NCI-H1417 (cell line): ENCODE measurements at regions not wholly inside any gene's neighbourhood (a gene's known extent, or its start where the extent isn't known, plus 50 kb on each side); places are given as distances from the start of the nearest gene placed in this dataset.
"Not testable (repeated sequence)": the region's sequence is repeated elsewhere in the genome, so short reads cannot be mapped to it uniquely, and the experiment has no call there.

Experiments
- DNase-seq, 3 experiments: peaks; one replicate each; lab custom pipeline; 2025; lab: John Stamatoyannopoulos, UW

GRCh38 chr7:150101282-150101681 is 221.9 kb upstream of the LRRC61 start:
- DNase-seq, result not testable (repeated sequence)

DNA sequence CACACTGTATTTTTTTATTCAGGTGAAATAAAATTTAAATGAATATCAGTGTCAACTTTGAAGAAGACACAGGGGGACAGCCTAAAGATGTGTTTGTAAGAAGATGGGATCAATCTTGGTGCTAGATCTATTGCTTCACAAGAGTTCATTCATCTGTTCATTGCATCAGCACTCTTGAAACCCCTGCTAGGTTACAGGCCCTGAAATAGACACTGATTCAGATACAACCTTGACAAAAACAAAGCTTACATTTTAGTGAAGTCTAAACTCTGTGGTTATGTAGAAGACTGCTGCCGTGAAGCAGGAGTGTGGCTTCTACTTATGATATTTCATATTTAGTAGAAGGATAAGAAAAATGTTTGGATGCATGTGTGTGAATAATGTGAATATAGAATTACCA is 215.9 kb upstream of the LRRC61 start:
- not testable (repeated sequence) for DNase-seq

DNA sequence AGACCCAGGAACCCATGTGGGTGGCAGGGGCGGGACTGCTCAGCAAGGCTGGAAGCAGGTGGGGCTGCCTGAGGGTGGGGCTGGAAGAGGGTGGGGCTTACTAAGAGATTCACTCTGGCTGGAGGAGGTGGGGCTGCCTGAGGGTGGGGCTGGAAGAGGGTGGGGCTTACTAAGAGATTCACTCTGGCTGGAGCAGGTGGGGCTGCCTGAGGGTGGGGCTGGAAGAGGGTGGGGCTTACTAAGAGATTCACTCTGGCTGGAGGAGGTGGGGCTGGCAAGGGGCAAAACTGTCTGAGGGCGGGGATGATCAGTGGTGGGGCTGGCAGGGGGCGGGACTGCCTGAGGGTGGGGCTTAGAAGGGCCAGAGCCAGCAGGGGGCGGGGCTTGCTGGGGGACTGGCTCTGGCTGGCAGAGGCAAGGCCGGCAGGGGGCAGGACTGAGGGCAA is 212.8 kb upstream of the LRRC61 start:
- peak in 1 of 3 experiments; percentile 52 for DNase-seq

- DNase-seq, result not testable (repeated sequence)
Measured at GRCh38 chr7:150110882-150111281, 212.3 kb upstream of the LRRC61 start.

- DNase-seq, result not testable (repeated sequence)
Measured at GRCh38 chr7:150111373-150112139, 211.6 kb upstream of the LRRC61 start.

GRCh38 chr7:150113301-150113700 is 209.9 kb upstream of the LRRC61 start:
- DNase-seq, result not testable (repeated sequence)

DNA sequence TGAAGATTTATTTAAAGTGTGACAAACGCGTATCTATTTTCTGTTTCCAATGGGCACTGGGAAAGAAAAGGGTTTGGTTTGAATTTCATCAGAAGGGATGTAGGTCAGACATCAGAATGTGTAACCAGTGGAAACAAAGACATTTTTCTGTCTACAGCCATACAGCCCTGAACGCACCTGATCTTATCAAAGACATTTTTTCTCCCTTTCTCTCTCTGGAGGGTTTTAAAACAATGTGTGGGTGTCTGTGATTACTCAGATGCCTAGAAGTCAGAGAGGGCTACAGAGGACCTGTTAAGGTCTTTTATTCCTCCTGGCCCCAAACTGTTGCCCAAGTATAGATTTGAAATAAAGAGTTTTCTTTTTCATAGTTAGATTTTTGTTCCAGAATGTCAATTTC is 208.6 kb upstream of the LRRC61 start:
- not testable (repeated sequence) for DNase-seq

DNA sequence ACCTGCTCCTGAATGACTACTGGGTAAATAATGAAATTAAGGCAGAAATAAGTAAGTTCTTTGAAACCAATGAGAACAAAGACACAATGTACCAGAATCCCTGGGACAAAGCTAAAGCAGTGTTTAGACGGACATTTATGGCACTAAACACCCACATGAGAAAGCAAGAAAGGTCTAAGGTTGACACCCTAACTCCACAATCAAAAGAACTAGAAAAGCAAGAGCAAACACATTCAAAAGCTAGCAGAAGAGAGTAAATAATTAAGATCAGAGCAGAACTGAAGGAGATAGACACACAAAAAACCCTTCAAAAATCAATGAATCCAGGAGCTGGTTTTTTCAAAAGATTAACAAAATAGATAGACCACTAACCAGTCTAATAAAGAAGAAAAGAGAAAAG is 203.2 kb upstream of the LRRC61 start:
- not testable (repeated sequence) for DNase-seq

GRCh38 chr7:150125831-150126230 is 197.3 kb upstream of the LRRC61 start:
- peak in 2 of 3 experiments; percentile 37 to 79 for DNase-seq

- DNase-seq, result peak in 1 of 3 experiments; percentile 6
Measured at GRCh38 chr7:150134451-150134850, 188.7 kb upstream of the LRRC61 start.

DNA sequence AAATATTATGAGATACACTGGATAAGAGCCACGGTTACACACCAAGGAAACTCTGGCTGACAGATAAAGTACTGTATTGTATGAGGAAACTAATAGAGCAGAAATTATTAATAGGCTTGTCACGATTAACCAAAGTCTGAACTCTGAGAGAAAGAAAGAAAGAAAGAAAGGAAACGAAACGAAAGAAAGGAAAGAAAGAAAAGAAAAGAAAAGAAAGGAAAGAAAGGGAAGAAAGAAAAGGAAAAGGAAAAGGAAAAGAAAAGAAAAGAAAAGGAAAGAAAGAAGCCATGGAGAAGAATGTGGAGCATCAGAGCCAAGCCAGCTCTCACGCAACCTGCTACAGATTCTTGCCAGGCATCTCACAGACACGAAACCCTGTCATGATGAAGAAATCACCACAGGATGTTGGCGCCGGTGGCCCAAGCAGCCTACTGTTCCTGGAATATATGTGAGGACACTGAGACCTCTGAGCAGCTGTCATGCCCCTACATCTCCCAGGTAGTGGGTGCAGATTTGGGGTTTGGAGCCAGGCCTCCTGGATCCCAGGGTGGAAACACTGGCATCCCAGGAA is 187.4 kb upstream of the LRRC61 start:
- DNase-seq, result not testable (repeated sequence)

DNA sequence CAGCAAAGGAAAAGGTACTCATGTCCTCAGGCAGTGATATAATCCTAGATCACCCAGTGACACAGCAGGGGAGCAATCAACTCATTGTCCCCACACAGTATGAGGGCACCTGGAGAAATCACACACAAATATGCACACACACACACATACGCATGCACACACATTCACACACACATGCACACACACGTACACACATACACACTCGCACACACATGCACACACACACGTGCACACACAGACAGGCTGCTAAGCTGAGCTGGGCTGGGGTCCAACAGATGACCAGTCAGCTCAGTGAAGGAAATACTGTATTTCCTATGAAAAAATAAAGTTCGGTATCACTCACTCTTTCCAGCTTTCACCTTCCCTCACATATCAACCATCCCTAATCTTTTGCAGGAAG is 183.3 kb upstream of the LRRC61 start:
- not testable (repeated sequence) for DNase-seq

DNA sequence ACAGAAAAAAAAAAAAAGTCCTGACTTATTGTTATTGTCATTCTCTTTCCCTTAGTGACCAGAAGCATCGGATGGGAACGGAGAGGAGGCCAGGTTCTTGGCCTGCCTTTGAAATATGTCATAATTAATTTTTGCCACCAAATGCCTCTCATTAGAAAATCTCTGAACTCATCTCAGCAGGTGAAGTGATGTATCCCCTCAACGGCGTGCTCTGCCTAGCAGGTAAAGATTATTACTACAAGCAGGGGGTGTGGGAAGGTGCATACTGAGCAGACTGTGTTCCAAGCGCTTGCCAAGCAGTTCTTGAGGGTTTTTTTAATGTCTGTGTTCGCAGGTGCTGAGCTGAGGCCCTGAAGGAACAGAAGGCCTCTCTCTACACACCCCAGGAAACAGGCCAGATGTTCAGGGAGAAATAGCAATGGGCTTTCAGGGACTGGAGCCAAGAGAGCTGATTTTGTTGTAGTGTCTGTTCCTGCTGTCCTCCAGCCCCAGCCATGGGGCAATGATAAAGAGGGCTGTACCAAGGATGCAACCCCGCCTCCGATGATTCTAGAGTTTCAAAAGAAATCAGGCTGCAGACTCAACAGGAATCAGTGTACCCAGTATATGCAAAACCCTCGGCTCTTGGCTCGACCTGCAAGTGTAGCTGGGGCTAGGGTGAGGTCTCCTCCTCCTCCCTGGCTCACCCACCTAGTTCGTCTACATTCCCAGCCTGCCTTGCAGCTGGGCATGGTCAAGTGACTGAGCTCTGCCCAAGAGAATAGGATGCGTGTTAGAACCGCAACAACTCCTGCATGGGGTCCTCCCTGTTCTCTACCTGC is 181.4 kb upstream of the LRRC61 start:
- DNase-seq, result peak in 1 of 3 experiments; percentile 56

- DNase-seq, result not testable (repeated sequence)
Measured at GRCh38 chr7:150146124-150146523, 177.0 kb upstream of the LRRC61 start.

DNA sequence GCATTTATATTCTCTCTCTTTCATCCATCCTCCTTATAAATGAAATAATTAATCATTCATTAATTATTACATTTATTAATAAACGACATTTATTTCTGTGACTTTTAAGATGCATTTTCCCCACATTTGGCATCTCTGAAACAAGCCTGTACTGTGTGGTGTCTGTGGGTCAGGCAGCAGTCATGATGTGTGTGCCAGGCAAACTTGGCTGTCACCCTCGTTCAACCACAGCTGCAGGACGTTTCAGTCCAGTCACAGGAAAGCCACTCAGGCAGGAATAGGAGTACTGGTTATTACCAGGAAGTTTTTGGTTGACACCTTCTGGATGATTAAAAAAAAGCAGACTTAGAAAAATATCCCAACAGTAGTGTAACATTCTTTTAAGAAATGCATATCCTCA is 175.6 kb upstream of the LRRC61 start:
- DNase-seq, result not testable (repeated sequence)

GRCh38 chr7:150156015-150156414 is 167.1 kb upstream of the LRRC61 start:
- DNase-seq, result not testable (repeated sequence)

DNA sequence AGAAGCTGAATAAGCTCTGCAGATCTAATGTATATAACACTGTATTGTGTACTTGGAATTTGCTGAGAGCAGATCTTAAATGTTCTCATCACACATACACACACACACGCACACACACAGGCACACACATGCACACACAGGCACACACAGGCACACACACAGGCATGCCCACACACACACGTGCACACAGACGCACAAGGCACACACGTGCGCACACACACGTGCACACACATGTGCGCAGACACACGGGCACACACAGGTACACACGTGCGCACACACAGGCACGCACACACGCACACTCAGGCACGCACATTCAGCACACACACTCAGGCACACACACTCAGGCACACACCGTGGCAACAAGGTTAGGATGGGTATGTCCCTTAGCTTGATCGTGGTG is 164.5 kb upstream of the LRRC61 start:
- not testable (repeated sequence) for DNase-seq

- not testable (repeated sequence) for DNase-seq
Measured at GRCh38 chr7:150169515-150169914, 153.6 kb upstream of the LRRC61 start.

- DNase-seq, result not testable (repeated sequence)
Measured at GRCh38 chr7:150169943-150170490, 153.1 kb upstream of the LRRC61 start.

DNA sequence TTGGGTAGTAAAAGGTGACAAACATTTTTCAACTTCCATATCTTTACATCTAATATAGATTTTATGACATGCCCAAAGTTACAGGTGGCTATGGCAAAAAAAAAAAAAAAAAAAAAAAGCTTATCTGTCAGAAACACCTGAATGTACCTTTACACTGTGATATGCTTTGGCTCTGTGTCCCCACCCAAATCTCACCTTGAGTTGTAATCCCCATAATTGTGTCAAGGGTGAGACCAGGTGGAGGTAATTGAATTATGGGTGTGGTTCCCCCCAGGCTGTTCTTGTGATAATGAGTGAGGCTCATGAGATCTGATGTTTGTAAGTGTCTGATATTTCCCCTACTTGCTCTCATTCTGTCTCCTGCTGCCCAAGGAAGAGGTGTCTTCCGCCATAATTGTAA is 139.6 kb upstream of the LRRC61 start:
- DNase-seq, result not testable (repeated sequence)

DNA sequence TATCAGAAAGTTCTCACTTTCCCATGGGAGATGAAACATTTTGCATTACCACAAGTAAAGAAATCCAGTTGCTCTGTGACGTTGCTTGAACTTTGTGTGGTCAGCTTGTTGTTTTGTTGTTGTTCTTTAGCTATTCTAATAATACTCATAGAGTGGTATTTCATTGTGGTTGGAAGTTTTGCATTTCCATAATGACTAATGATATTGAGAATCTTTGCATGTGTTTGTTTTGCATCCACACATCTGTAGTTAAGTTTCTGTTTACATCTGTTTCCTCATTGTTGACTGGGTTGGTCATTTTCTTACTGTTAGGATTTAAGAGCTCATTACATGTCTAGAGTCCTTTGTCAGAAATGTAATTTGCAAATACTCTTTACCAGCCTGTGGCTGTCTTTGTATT is 133.2 kb upstream of the LRRC61 start:
- not testable (repeated sequence) for DNase-seq

- not testable (repeated sequence) for DNase-seq
Measured at GRCh38 chr7:150192541-150192940, 130.6 kb upstream of the LRRC61 start.
